ENCODE measurements at regions not wholly inside any gene's neighbourhood (a gene's known extent, or its start where the extent isn't known, plus 50 kb on each side); places are given as distances from the start of the nearest gene placed in this dataset.
"Not testable (repeated sequence)": the region's sequence is repeated elsewhere in the genome, so short reads cannot be mapped to it uniquely, and the experiment has no call there.

- H3K4me1 ChIP-seq (ENCODE audit: control insufficient read depth in 1 of 2, extremely low read depth in 1 of 2, insufficient read depth in 2 of 2, low read length in 2 of 2) = no peaks in the 10 kb centered on the region
- H3K27ac ChIP-seq (ENCODE audit: low read length) = no peak overlapping the region
- peaks cover 0 to 2% of the 10 kb centered on the region in 2 experiments for H3K27me3 ChIP-seq (replicated peaks in 1 of 2; ENCODE audit: control insufficient read depth in 2 of 2, extremely low read depth in 1 of 2, insufficient read depth in 2 of 2, low read length in 1 of 2)
- ATAC-seq (replicated peaks in 1 of 4) (no peak), DNase-seq (no peak)
- Mint-ChIP-seq H3K4me1 (peaks cover 5 to 8% (median 6%) of the 10 kb centered on the region in 3 donors), H3K27me3 (no peaks in the 10 kb centered on the region), H3K4me3 (no peak overlapping the region), H3K9me3 (peaks cover 14 to 28% (median 28%) of the 10 kb centered on the region in 3 donors), H3K27ac (no peak overlapping the region), H3K36me3 (peaks cover 9% of the 10 kb centered on the region)
- WGBS (ENCODE audit: insufficient coverage) = 70% methylated on average over 3 of the region's 4 CpGs
- H3K4me3 ChIP-seq (ENCODE audit: control insufficient read depth in 1 of 2, extremely low read depth in 1 of 2, low read length in 1 of 2) = no peak overlapping the region
- POLR2A ChIA-PET = no interaction called here
- no peaks in the 10 kb centered on the region for H3K9me3 ChIP-seq
- CTCF ChIA-PET = no interaction called here
- H3K36me3 ChIP-seq (ENCODE audit: control insufficient read depth in 2 of 2, extremely low read depth in 1 of 2, insufficient read depth in 1 of 2, low read length in 1 of 2) = no peaks in the 10 kb centered on the region
Measured at GRCh38 chr3:106104078-106104477, 235.3 kb upstream of the CBLB start.

GRCh38 chr3:106108925-106109324 lies 240.1 kb upstream of the CBLB start:
- CTCF ChIA-PET = no interaction called here

DNA sequence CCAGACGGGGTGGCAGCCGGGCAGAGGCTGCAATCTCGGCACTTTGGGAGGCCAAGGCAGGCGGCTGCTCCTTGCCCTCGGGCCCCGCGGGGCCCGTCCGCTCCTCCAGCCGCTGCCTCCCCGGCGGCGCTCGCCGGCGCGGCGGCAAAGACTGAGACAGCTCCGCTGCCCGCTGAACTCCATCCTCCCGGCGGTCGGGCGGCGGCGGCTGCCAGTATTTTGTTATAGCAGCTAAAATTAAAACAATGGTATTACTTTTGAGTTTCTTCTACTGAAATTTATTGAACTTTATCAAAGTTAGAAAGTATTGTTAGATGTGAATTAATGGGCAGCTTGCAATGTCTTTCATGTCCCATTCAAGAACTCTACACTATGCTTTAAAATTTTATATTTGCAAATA lies 243.7 kb upstream of the CBLB start:
- H3K4me3 Mint-ChIP-seq; ATAC-seq (replicated peaks in 1 of 4); H3K27me3 Mint-ChIP-seq; H3K9me3 ChIP-seq; DNase-seq; H3K36me3 Mint-ChIP-seq; H3K27ac Mint-ChIP-seq; H3K27ac ChIP-seq (ENCODE audit: low read length); CTCF ChIA-PET; H3K9me3 Mint-ChIP-seq; POLR2A ChIA-PET; H3K27me3 ChIP-seq (replicated peaks in 1 of 2; ENCODE audit: control insufficient read depth in 2 of 2, extremely low read depth in 1 of 2, insufficient read depth in 2 of 2, low read length in 1 of 2); H3K4me3 ChIP-seq (ENCODE audit: control insufficient read depth in 1 of 2, extremely low read depth in 1 of 2, low read length in 1 of 2); H3K36me3 ChIP-seq (ENCODE audit: control insufficient read depth in 2 of 2, extremely low read depth in 1 of 2, insufficient read depth in 1 of 2, low read length in 1 of 2); H3K4me1 ChIP-seq (ENCODE audit: control insufficient read depth in 1 of 2, extremely low read depth in 1 of 2, insufficient read depth in 2 of 2, low read length in 2 of 2): not testable (repeated sequence)
- H3K4me1 Mint-ChIP-seq = peaks cover 12 to 15% (median 14%) of the 10 kb centered on the region in 3 donors
- WGBS (ENCODE audit: insufficient coverage) = no CpG with 5 or more reads among the region's 26 CpGs

More at GRCh38 chr3:106108925-106109324, 240.1 kb upstream of the CBLB start:
- Histone ChIP-seq H3K27me3 (replicated peaks in 1 of 2; ENCODE audit: control insufficient read depth in 2 of 2, extremely low read depth in 1 of 2, insufficient read depth in 2 of 2, low read length in 1 of 2) (peaks cover 0 to 2% of the 10 kb centered on the region in 2 experiments), H3K9me3 (no peaks in the 10 kb centered on the region), H3K36me3 (ENCODE audit: control insufficient read depth in 2 of 2, extremely low read depth in 1 of 2, insufficient read depth in 1 of 2, low read length in 1 of 2) (no peaks in the 10 kb centered on the region), H3K27ac (ENCODE audit: low read length) (no peak overlapping the region), H3K4me3 (ENCODE audit: control insufficient read depth in 1 of 2, extremely low read depth in 1 of 2, low read length in 1 of 2) (no peak overlapping the region), H3K4me1 (ENCODE audit: control insufficient read depth in 1 of 2, extremely low read depth in 1 of 2, insufficient read depth in 2 of 2, low read length in 2 of 2) (peaks cover 0 to 3% of the 10 kb centered on the region in 2 experiments)
- POLR2A ChIA-PET = no interaction called here
- Mint-ChIP-seq H3K27me3 (no peaks in the 10 kb centered on the region), H3K27ac (no peak overlapping the region), H3K4me1 (peaks cover 12 to 15% (median 14%) of the 10 kb centered on the region in 3 donors), H3K36me3 (no peaks in the 10 kb centered on the region), H3K4me3 (no peak overlapping the region), H3K9me3 (no peaks in the 10 kb centered on the region)
- ATAC-seq (replicated peaks in 1 of 4) (no peak), DNase-seq (no peak)
- WGBS (ENCODE audit: insufficient coverage) = no CpG with 5 or more reads among the region's 2 CpGs

- H3K9me3 Mint-ChIP-seq = no peaks in the 10 kb centered on the region
- WGBS (ENCODE audit: insufficient coverage) = no CpG with 5 or more reads among the region's 1 CpG
- ATAC-seq (replicated peaks in 1 of 4) (no peak), DNase-seq (no peak)
- no peak overlapping the region for H3K4me3 Mint-ChIP-seq
- H3K4me1 Mint-ChIP-seq = peaks cover 10 to 11% (median 10%) of the 10 kb centered on the region in 3 donors
- H3K4me3 ChIP-seq (ENCODE audit: control insufficient read depth in 1 of 2, extremely low read depth in 1 of 2, low read length in 1 of 2) = no peak overlapping the region
- CTCF ChIA-PET = no interaction called here
- no peak overlapping the region for H3K27ac ChIP-seq (ENCODE audit: low read length)
- H3K9me3 ChIP-seq = no peaks in the 10 kb centered on the region
- no peaks in the 10 kb centered on the region for H3K36me3 ChIP-seq (ENCODE audit: control insufficient read depth in 2 of 2, extremely low read depth in 1 of 2, insufficient read depth in 1 of 2, low read length in 1 of 2)
- peaks cover 0 to 3% of the 10 kb centered on the region in 2 experiments for H3K4me1 ChIP-seq (ENCODE audit: control insufficient read depth in 1 of 2, extremely low read depth in 1 of 2, insufficient read depth in 2 of 2, low read length in 2 of 2)
- POLR2A ChIA-PET = no interaction called here
- no peaks in the 10 kb centered on the region for H3K27me3 Mint-ChIP-seq
- no peaks in the 10 kb centered on the region for H3K36me3 Mint-ChIP-seq
- H3K27me3 ChIP-seq (replicated peaks in 1 of 2; ENCODE audit: control insufficient read depth in 2 of 2, extremely low read depth in 1 of 2, insufficient read depth in 2 of 2, low read length in 1 of 2) = no peaks in the 10 kb centered on the region
- no peak overlapping the region for H3K27ac Mint-ChIP-seq
Measured at GRCh38 chr3:106113747-106114146, 244.9 kb upstream of the CBLB start.

- H3K4me1 ChIP-seq (ENCODE audit: control insufficient read depth in 1 of 2, extremely low read depth in 1 of 2, insufficient read depth in 2 of 2, low read length in 2 of 2) = peaks cover 0 to 3% of the 10 kb centered on the region in 2 experiments
- Mint-ChIP-seq H3K27me3 (no peaks in the 10 kb centered on the region), H3K4me1 (peaks cover 5 to 7% (median 5%) of the 10 kb centered on the region in 3 donors), H3K4me3 (no peak overlapping the region), H3K27ac (no peak overlapping the region), H3K36me3 (no peaks in the 10 kb centered on the region), H3K9me3 (no peaks in the 10 kb centered on the region)
- no peak for ATAC-seq (replicated peaks in 1 of 4)
- H3K4me3 ChIP-seq (ENCODE audit: control insufficient read depth in 1 of 2, extremely low read depth in 1 of 2, low read length in 1 of 2) = no peak overlapping the region
- H3K36me3 ChIP-seq (ENCODE audit: control insufficient read depth in 2 of 2, extremely low read depth in 1 of 2, insufficient read depth in 1 of 2, low read length in 1 of 2) = no peaks in the 10 kb centered on the region
- POLR2A ChIA-PET = no interaction called here
- H3K27ac ChIP-seq (ENCODE audit: low read length) = no peak overlapping the region
- no peaks in the 10 kb centered on the region for H3K9me3 ChIP-seq
- CTCF ChIA-PET = no interaction called here
- no CpG with 5 or more reads among the region's 1 CpG for WGBS (ENCODE audit: insufficient coverage)
- H3K27me3 ChIP-seq (replicated peaks in 1 of 2; ENCODE audit: control insufficient read depth in 2 of 2, extremely low read depth in 1 of 2, insufficient read depth in 2 of 2, low read length in 1 of 2) = no peaks in the 10 kb centered on the region
- no peak for DNase-seq
Measured at GRCh38 chr3:106114220-106114619, 245.4 kb upstream of the CBLB start.

DNA sequence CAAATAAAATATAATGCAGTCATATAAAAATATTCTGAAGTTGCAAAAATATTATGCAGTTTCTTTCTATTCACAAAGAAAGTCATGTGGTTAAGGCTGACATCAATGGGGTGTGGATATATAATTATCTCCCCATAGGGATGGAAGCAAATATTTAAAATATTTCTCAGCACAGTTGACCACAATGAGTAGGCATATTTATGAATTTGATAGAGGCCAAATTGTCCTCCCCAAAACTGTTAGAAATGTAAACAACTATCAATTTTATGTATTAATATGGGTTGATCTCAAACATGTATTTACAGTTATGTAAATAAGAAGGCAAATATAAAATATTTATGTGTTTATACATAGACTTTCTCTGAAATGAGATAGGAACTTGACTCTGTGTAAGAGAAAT lies 246.0 kb upstream of the CBLB start:
- DNase-seq = no peak
- no peaks in the 10 kb centered on the region for H3K27me3 ChIP-seq (replicated peaks in 1 of 2; ENCODE audit: control insufficient read depth in 2 of 2, extremely low read depth in 1 of 2, insufficient read depth in 2 of 2, low read length in 1 of 2)
- H3K36me3 Mint-ChIP-seq = no peaks in the 10 kb centered on the region
- H3K4me3 ChIP-seq (ENCODE audit: control insufficient read depth in 1 of 2, extremely low read depth in 1 of 2, low read length in 1 of 2) = no peak overlapping the region
- ATAC-seq (replicated peaks in 1 of 4) = no peak
- no peaks in the 10 kb centered on the region for H3K9me3 ChIP-seq
- no peaks in the 10 kb centered on the region for H3K27me3 Mint-ChIP-seq
- peaks cover 1 to 5% (median 3%) of the 10 kb centered on the region in 3 donors for H3K4me1 Mint-ChIP-seq
- no peak overlapping the region for H3K27ac ChIP-seq (ENCODE audit: low read length)
- POLR2A ChIA-PET = no interaction called here
- H3K4me1 ChIP-seq (ENCODE audit: control insufficient read depth in 1 of 2, extremely low read depth in 1 of 2, insufficient read depth in 2 of 2, low read length in 2 of 2) = no peaks in the 10 kb centered on the region
- H3K4me3 Mint-ChIP-seq = no peak overlapping the region
- no peaks in the 10 kb centered on the region for H3K9me3 Mint-ChIP-seq
- no peaks in the 10 kb centered on the region for H3K36me3 ChIP-seq (ENCODE audit: control insufficient read depth in 2 of 2, extremely low read depth in 1 of 2, insufficient read depth in 1 of 2, low read length in 1 of 2)
- CTCF ChIA-PET = no interaction called here
- no peak overlapping the region for H3K27ac Mint-ChIP-seq

GRCh38 chr3:106115557-106115956 lies 246.7 kb upstream of the CBLB start:
- no peaks in the 10 kb centered on the region for H3K4me1 ChIP-seq (ENCODE audit: control insufficient read depth in 1 of 2, extremely low read depth in 1 of 2, insufficient read depth in 2 of 2, low read length in 2 of 2)
- ChIA-PET CTCF (interaction anchor here in 1 of 2 donors (0.6 kb wide), 1 partner anchor 373 kb away, joined by 5 read pairs; no protein-coding TSS in a partner anchor), POLR2A (no interaction called here)
- WGBS (ENCODE audit: insufficient coverage) = 100% methylated on average over 2 of the region's 2 CpGs
- no peaks in the 10 kb centered on the region for H3K9me3 ChIP-seq
- DNase-seq (no peak), ATAC-seq (replicated peaks in 1 of 4) (no peak)
- H3K4me3 ChIP-seq (ENCODE audit: control insufficient read depth in 1 of 2, extremely low read depth in 1 of 2, low read length in 1 of 2) = no peak overlapping the region
- no peak overlapping the region for H3K4me3 Mint-ChIP-seq
- no peaks in the 10 kb centered on the region for H3K9me3 Mint-ChIP-seq
- no peak overlapping the region for H3K27ac Mint-ChIP-seq
- peaks cover 0 to 5% (median 5%) of the 10 kb centered on the region in 3 donors for H3K4me1 Mint-ChIP-seq
- no peaks in the 10 kb centered on the region for H3K36me3 Mint-ChIP-seq
- H3K27ac ChIP-seq (ENCODE audit: low read length) = no peak overlapping the region
- H3K36me3 ChIP-seq (ENCODE audit: control insufficient read depth in 2 of 2, extremely low read depth in 1 of 2, insufficient read depth in 1 of 2, low read length in 1 of 2) = no peaks in the 10 kb centered on the region
- H3K27me3 ChIP-seq (replicated peaks in 1 of 2; ENCODE audit: control insufficient read depth in 2 of 2, extremely low read depth in 1 of 2, insufficient read depth in 2 of 2, low read length in 1 of 2) = no peaks in the 10 kb centered on the region
- H3K27me3 Mint-ChIP-seq = no peaks in the 10 kb centered on the region
